IMR-90 (cell line): ENCODE measurements at regions not wholly inside any gene's neighbourhood (a gene's known extent, or its start where the extent isn't known, plus 50 kb on each side); places are given as distances from the start of the nearest gene placed in this dataset.

Source experiments
- BHLHE40 ChIP-seq: fragments of 150-350 bp; IDR thresholded peaks from 2 replicates; pipeline ENCODE4 v1.6.1; 2016; ENCODE audit warnings: mild to moderate bottlenecking, low read depth, low read length
- CEBPB ChIP-seq: IDR thresholded peaks from 2 replicates; pipeline ENCODE4 v1.6.1; 2012; ENCODE audit warnings: low read depth, low read length, improper control_type of control experiment
- MAFK ChIP-seq: IDR thresholded peaks from 2 replicates; pipeline ENCODE4 v1.6.1; 2012; ENCODE audit warnings: low read depth, low read length, improper control_type of control experiment
- POLR2A ChIP-seq: IDR thresholded peaks from 2 replicates; pipeline ENCODE4 v1.6.1; 2012; ENCODE audit warnings: mild to moderate bottlenecking, low read depth, low read length
- RAD21 ChIP-seq: IDR thresholded peaks from 2 replicates; pipeline ENCODE4 v1.6.1; 2012; ENCODE audit warnings: low read length, improper control_type of control experiment
- RFX5 ChIP-seq: IDR thresholded peaks from 2 replicates; pipeline ENCODE4 v1.8.0; 2012; ENCODE audit warnings: low read depth, mild to moderate bottlenecking, low read length, moderate library complexity
- SMC3 ChIP-seq: fragments of 150-350 bp; IDR thresholded peaks from 2 replicates; pipeline ENCODE4 v1.6.1; 2016; ENCODE audit warnings: low read depth, mild to moderate bottlenecking, antibody characterized with exemption, low read length, moderate library complexity
- TF ChIP-seq, protein P1 (sequence below): conservative IDR thresholded peaks from 2 replicates; pipeline ENCODE4 v1.5.1; 2012; ENCODE audit warnings: mild to moderate bottlenecking, low read depth, low read length, improper control_type of control experiment

DNA sequence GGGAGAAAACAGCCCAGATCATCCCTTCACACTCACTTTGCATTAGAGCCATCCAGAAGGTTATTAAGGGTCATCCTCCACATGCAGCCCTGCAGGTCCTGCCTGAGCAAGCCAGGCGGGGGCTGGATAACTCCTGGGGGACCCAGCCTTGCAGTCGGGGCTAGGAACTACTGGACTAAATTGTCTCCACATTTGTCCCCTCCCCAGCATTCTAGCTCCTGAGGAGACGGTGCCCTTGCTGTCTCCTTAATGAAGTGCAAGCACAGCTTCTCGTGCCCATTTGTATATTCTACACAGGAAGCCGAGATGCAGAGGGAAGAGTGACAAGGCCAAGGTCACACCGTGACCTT, 185.2 kb downstream of the C16orf95 start:
- TF ChIP-seq RAD21: no peak
- no peak for TF ChIP-seq BHLHE40
- TF ChIP-seq, protein P1, sequence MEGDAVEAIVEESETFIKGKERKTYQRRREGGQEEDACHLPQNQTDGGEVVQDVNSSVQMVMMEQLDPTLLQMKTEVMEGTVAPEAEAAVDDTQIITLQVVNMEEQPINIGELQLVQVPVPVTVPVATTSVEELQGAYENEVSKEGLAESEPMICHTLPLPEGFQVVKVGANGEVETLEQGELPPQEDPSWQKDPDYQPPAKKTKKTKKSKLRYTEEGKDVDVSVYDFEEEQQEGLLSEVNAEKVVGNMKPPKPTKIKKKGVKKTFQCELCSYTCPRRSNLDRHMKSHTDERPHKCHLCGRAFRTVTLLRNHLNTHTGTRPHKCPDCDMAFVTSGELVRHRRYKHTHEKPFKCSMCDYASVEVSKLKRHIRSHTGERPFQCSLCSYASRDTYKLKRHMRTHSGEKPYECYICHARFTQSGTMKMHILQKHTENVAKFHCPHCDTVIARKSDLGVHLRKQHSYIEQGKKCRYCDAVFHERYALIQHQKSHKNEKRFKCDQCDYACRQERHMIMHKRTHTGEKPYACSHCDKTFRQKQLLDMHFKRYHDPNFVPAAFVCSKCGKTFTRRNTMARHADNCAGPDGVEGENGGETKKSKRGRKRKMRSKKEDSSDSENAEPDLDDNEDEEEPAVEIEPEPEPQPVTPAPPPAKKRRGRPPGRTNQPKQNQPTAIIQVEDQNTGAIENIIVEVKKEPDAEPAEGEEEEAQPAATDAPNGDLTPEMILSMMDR: no peak
- no peak for TF ChIP-seq POLR2A
- no peak for TF ChIP-seq RFX5
- TF ChIP-seq MAFK: no peak
- no peak for TF ChIP-seq CEBPB
- no peak for TF ChIP-seq SMC3
